ENCODE measurements at regions not wholly inside any gene's neighbourhood (a gene's known extent, or its start where the extent isn't known, plus 50 kb on each side); places are given as distances from the start of the nearest gene placed in this dataset.

- intact Hi-C loops (cut with DNase I): no loop called here
- 55% methylated on average over 14 of the region's 14 CpGs for WGBS
- no peak overlapping the region for H3K4me3 ChIP-seq
- H3K27ac ChIP-seq (replicated peaks in 1 of 4): no peak overlapping the region
- peaks cover 0 to 6% (median 1%) of the 10 kb centered on the region in 4 donors for H3K9me3 ChIP-seq
- TF ChIP-seq POLR2AphosphoS5 (IDR thresholded peaks at IDR 0.05) (no peak), EP300 (IDR thresholded peaks at IDR 0.05) (no peak), POLR2A (IDR thresholded peaks at IDR 0.05; ENCODE audit: low read depth) (no peak), CTCF (IDR thresholded peaks at IDR 0.05) (no peak)
- H3K27me3 ChIP-seq: no peaks in the 10 kb centered on the region
- H3K36me3 ChIP-seq: no peaks in the 10 kb centered on the region
- no peaks in the 10 kb centered on the region for H3K4me1 ChIP-seq
- peak; percentile 68 for DNase-seq (ENCODE audit: extremely low spot score)
Observed at GRCh38 chrX:861340-861890, 230.8 kb downstream of the SHOX start.

GRCh38 chrX:859329-859728 is 228.7 kb downstream of the SHOX start:
- intact Hi-C loops (cut with DNase I): no loop called here
- Histone ChIP-seq H3K27ac (replicated peaks in 1 of 4) (no peak overlapping the region), H3K36me3 (no peaks in the 10 kb centered on the region), H3K4me3 (no peak overlapping the region), H3K27me3 (no peaks in the 10 kb centered on the region), H3K9me3 (peaks cover 0 to 6% (median 1%) of the 10 kb centered on the region in 4 donors), H3K4me1 (no peaks in the 10 kb centered on the region)
- DNase-seq (ENCODE audit: extremely low spot score): no peak
- TF ChIP-seq EP300 (IDR thresholded peaks at IDR 0.05): no peak
- TF ChIP-seq CTCF (IDR thresholded peaks at IDR 0.05): no peak
- TF ChIP-seq POLR2AphosphoS5 (IDR thresholded peaks at IDR 0.05): no peak
- TF ChIP-seq POLR2A (IDR thresholded peaks at IDR 0.05; ENCODE audit: low read depth): no peak
- 77% methylated on average over 1 of the region's 1 CpG for WGBS

GRCh38 chrX:858542-859078 is 228.0 kb downstream of the SHOX start:
- peaks cover 0 to 6% (median 1%) of the 10 kb centered on the region in 4 donors for H3K9me3 ChIP-seq
- H3K36me3 ChIP-seq: no peaks in the 10 kb centered on the region
- intact Hi-C loops (cut with DNase I): no loop called here
- H3K27ac ChIP-seq (replicated peaks in 1 of 4): no peak overlapping the region
- DNase-seq (ENCODE audit: extremely low spot score): no peak
- TF ChIP-seq CTCF (IDR thresholded peaks at IDR 0.05) (no peak), POLR2AphosphoS5 (IDR thresholded peaks at IDR 0.05) (no peak), EP300 (IDR thresholded peaks at IDR 0.05) (no peak), POLR2A (IDR thresholded peaks at IDR 0.05; ENCODE audit: low read depth) (no peak)
- no peak overlapping the region for H3K4me3 ChIP-seq
- WGBS: 100% methylated on average over 1 of the region's 1 CpG
- no peaks in the 10 kb centered on the region for H3K4me1 ChIP-seq
- H3K27me3 ChIP-seq: peaks cover 0 to 3% (median 0%) of the 10 kb centered on the region in 4 donors

- TF ChIP-seq EP300 (IDR thresholded peaks at IDR 0.05) (no peak), POLR2AphosphoS5 (IDR thresholded peaks at IDR 0.05) (no peak), CTCF (IDR thresholded peaks at IDR 0.05) (no peak), POLR2A (IDR thresholded peaks at IDR 0.05; ENCODE audit: low read depth) (no peak)
- H3K4me3 ChIP-seq: no peak overlapping the region
- peaks cover 0 to 6% (median 1%) of the 10 kb centered on the region in 4 donors for H3K9me3 ChIP-seq
- DNase-seq (ENCODE audit: extremely low spot score): no peak
- no peaks in the 10 kb centered on the region for H3K36me3 ChIP-seq
- WGBS: 70% methylated on average over 5 of the region's 5 CpGs
- H3K27me3 ChIP-seq: peaks cover 0 to 15% (median 2%) of the 10 kb centered on the region in 4 donors
- intact Hi-C loops (cut with DNase I): no loop called here
- no peaks in the 10 kb centered on the region for H3K4me1 ChIP-seq
- H3K27ac ChIP-seq (replicated peaks in 1 of 4): no peak overlapping the region
Observed at GRCh38 chrX:857376-857775, 226.8 kb downstream of the SHOX start.

Data from esophagus muscularis mucosa (tissue), 4 donors.